A172 (cell line): ENCODE measurements at regions not wholly inside any gene's neighbourhood (a gene's known extent, or its start where the extent isn't known, plus 50 kb on each side); places are given as distances from the start of the nearest gene placed in this dataset.

ENCODE experiments used
- DNase-seq: peaks from one replicate; pipeline ENCODE4 v3.0.0-alpha.2; 2015; ENCODE audit warnings: low spot score

DNA sequence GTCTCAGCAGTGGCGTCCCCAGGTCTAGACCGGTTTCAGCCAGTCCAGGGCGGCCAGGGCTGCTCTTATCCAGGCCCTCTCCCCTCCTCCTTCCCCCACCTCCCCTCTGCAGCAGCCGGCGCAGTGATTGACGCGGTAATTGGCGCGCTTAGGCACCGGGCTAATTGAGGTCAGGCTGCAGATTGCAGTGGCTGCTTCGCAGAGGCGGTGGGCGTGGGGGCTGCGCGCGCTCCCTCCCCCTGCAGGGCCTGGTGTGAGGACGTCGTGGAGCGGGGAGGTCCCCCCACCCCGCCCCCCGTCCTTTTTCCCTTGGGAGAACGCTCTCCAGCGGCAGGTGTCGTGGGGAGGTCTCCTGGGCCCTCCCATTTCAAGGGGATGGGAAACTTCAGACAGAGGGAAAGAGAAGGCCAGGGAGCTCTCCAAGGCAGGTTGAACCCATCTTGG, 70.4 kb upstream of the BLCAP start:
- DNase-seq: no peak

GRCh38 chr20:37596890-37597536, 69.3 kb upstream of the BLCAP start:
- DNase-seq: no peak

- no peak for DNase-seq
Observed at GRCh38 chr20:37596168-37596567, 68.5 kb upstream of the BLCAP start.

GRCh38 chr20:37593710-37594109, 66.0 kb upstream of the BLCAP start:
- no peak for DNase-seq

GRCh38 chr20:37590938-37591490, 63.3 kb upstream of the BLCAP start:
- DNase-seq: no peak

DNA sequence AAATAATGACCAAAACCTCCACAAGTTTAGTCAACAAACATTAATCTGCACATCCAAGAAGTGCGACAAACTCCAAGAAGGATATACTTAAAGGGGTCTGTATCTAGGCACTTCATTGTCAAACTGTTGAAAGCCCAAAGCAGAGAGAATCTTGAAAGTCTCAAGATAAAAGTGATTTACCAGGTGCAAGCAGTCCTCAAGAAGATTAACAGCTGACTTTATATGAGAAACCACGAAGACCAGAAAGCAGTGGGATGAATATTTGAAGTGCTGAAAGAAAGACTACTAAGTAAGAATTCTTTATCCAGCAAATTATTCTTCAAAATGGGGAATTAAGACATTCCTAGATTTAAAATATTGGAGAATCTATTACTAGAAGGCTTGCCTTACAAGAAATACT, 58.4 kb upstream of the BLCAP start:
- DNase-seq: no peak

GRCh38 chr20:37584238-37584807, 56.6 kb upstream of the BLCAP start:
- DNase-seq: no peak

GRCh38 chr20:37581246-37581645, 53.6 kb upstream of the BLCAP start:
- DNase-seq: no peak

DNA sequence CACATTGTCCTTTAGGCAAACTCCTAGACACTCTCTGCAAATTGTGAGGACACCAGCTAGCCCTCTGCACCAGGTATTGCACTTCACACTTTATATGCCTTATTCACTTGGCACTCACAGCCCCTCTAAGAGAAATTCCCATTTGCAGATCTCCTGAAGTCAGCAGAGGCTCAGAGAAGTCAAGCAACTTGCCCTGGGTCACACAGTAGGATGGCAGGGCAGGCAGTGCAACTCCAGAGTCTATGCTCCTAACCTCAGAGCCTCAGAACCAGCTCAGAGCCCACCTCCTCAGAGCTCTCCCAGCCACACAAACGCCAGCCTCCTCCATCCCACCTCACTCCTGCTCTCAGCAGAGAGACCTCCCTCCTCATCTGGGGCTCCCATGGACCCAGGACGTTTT, 52.4 kb upstream of the BLCAP start:
- DNase-seq: no peak

DNA sequence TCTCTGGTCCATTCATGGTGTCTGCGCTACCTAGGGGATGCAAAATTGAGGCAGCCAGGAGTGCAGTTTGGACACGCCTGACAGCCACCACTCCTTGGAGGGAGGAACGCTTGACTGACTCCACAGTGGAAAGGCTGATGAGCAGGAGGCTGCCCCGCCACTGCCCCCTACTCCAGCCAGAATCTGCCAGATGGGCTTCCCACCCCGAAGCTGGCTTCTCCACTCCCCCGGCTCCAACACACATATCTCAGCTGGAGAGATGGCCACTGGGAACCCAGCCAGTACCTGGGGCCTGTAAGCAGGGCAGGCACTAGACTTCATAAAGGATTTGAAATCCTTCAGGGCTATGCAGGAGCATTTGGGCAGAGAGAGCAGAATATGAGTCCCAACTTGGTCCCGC, 51.4 kb upstream of the BLCAP start:
- no peak for DNase-seq

GRCh38 chr20:37577981-37578380, 50.3 kb upstream of the BLCAP start:
- DNase-seq: no peak
